Trophoblast cell (in vitro differentiated cells and primary cell): ENCODE measurements at regions not wholly inside any gene's neighbourhood (a gene's known extent, or its start where the extent isn't known, plus 50 kb on each side); places are given as distances from the start of the nearest gene placed in this dataset.

Experiments
- DNase-seq, 2 donors: peaks; one replicate each; pipeline ENCODE4 v3.0.0-alpha.2; 2016
- H2AFZ ChIP-seq: 2 replicates; pipeline ENCODE4 v1.6.1; 2013; ENCODE audit warnings: low read length, moderate library complexity, mild to moderate bottlenecking; ENCODE audit not compliant: insufficient read depth, poor library complexity
- H2AK5ac ChIP-seq: 2 replicates; pipeline ENCODE4 v1.6.1; 2013; ENCODE audit warnings: mild to moderate bottlenecking, low read length
- H2BK120ac ChIP-seq: 2 replicates; pipeline ENCODE4 v1.6.1; 2013; ENCODE audit warnings: low read length, mild to moderate bottlenecking, moderate library complexity; ENCODE audit not compliant: insufficient read depth, poor library complexity
- H2BK12ac ChIP-seq: 2 replicates; pipeline ENCODE4 v1.6.1; 2013; ENCODE audit warnings: mild to moderate bottlenecking, low read length, moderate library complexity
- H2BK5ac ChIP-seq: 2 replicates; pipeline ENCODE4 v1.6.1; 2013; ENCODE audit warnings: low read length, low read depth, moderate library complexity, mild to moderate bottlenecking; ENCODE audit not compliant: poor library complexity
- H3K14ac ChIP-seq: 2 replicates; pipeline ENCODE4 v1.6.1; 2013; ENCODE audit warnings: mild to moderate bottlenecking, low read length
- H3K18ac ChIP-seq: 2 replicates; pipeline ENCODE4 v1.6.1; 2013; ENCODE audit warnings: mild to moderate bottlenecking, low read length
- H3K23ac ChIP-seq: 2 replicates; pipeline ENCODE4 v1.6.1; 2013; ENCODE audit warnings: low read length
- H3K27ac ChIP-seq: 2 replicates; pipeline ENCODE4 v1.5.1; 2013; ENCODE audit warnings: low read depth, mild to moderate bottlenecking, inconsistent platforms, low read length, moderate library complexity
- H3K27me3 ChIP-seq: 2 replicates; pipeline ENCODE4 v1.6.1; 2013; ENCODE audit warnings: inconsistent platforms, mild to moderate bottlenecking, low read length, moderate library complexity; ENCODE audit not compliant: insufficient read depth
- H3K36me3 ChIP-seq, 2 experiments: 1 replicate in 1 of 2; 2 replicates in 1 of 2; pipeline ENCODE4 v1.6.1; 2013; ENCODE audit warnings: low read length in 2 of 2, mild to moderate bottlenecking in 2 of 2, moderate library complexity in 1 of 2; ENCODE audit not compliant: insufficient read depth in 2 of 2, control insufficient read depth in 1 of 2
- H3K4ac ChIP-seq: 2 replicates; pipeline ENCODE4 v1.6.1; 2013; ENCODE audit warnings: low read depth, mild to moderate bottlenecking, low read length, moderate library complexity
- H3K4me1 ChIP-seq, 2 experiments: 1 replicate in 1 of 2; 2 replicates in 1 of 2; pipeline ENCODE4 v1.6.1; 2013; ENCODE audit warnings: low read length in 2 of 2, mild to moderate bottlenecking in 2 of 2, moderate library complexity in 1 of 2; ENCODE audit not compliant: insufficient read depth in 2 of 2, control insufficient read depth in 1 of 2
- H3K4me2 ChIP-seq: 2 replicates; pipeline ENCODE4 v1.6.1; 2013; ENCODE audit warnings: inconsistent platforms, mild to moderate bottlenecking, low read length, moderate library complexity
- H3K4me3 ChIP-seq: 2 replicates; pipeline ENCODE4 v1.5.1; 2013; ENCODE audit warnings: mild to moderate bottlenecking, low read depth, low read length, inconsistent platforms
- H3K79me1 ChIP-seq: one replicate; pipeline ENCODE4 v1.6.1; 2013; ENCODE audit warnings: low read length
- H3K79me2 ChIP-seq: 2 replicates; pipeline ENCODE4 v1.6.1; 2013; ENCODE audit warnings: low read length, mild to moderate bottlenecking; ENCODE audit not compliant: control insufficient read depth, insufficient read depth, poor library complexity
- H3K9ac ChIP-seq: 2 replicates; pipeline ENCODE4 v1.6.1; 2013; ENCODE audit warnings: mild to moderate bottlenecking, low read length
- H3K9me3 ChIP-seq: 2 replicates; pipeline ENCODE4 v1.6.1; 2013; ENCODE audit warnings: low read depth, mild to moderate bottlenecking, control low read depth, inconsistent platforms, low read length; ENCODE audit not compliant: insufficient read depth
- H4K12ac ChIP-seq: 2 replicates; pipeline ENCODE4 v1.6.1; 2013; ENCODE audit warnings: low read depth, mild to moderate bottlenecking, low read length, moderate library complexity
- H4K8ac ChIP-seq: 2 replicates; pipeline ENCODE4 v1.6.1; 2013; ENCODE audit warnings: low read depth, mild to moderate bottlenecking, low read length, moderate library complexity
- H4K91ac ChIP-seq: one replicate; pipeline ENCODE4 v1.6.1; 2013; ENCODE audit warnings: low read depth, mild to moderate bottlenecking, low read length, moderate library complexity
- WGBS: extraction: QIAGEN DNeasy Blood & Tissue Kit; methylation state at CpG from one replicate; pipeline ENCODE4 v1.1.7; 2013; ENCODE audit warnings: missing lambda C conversion rate; ENCODE audit not compliant: insufficient read length, insufficient coverage; ENCODE audit errors: extremely low coverage; 5-methylcytosine and 5-hydroxymethylcytosine counted together

DNA sequence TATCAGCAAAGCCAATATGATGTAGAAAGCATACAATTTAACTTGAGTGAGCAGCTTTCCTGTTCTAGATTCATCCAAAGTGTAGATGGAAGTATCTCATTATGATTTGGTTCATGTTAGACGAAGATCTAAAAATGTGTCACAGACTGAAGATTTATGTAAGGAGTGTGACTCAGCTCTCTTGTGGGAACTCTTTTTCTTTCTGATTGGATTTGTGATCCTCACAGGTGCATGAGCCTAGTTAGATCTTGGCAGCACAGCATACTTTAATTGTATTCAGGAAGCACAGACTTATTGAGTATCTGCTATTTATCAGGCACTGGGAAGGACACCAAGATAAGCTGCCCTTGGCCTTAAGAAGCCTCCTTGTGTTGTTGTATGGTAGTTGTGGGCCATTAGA lies 147.1 kb downstream of the C11orf91 start:
- H3K4ac ChIP-seq: no peak overlapping the region
- H3K4me3 ChIP-seq: no peak overlapping the region
- no peak overlapping the region for H3K9ac ChIP-seq
- WGBS: no CpG with 5 or more reads among the region's 1 CpG
- H3K18ac ChIP-seq: no peak overlapping the region
- H2BK120ac ChIP-seq: no peak overlapping the region
- no peak overlapping the region for H2AK5ac ChIP-seq
- H2BK5ac ChIP-seq: no peak overlapping the region
- no peak overlapping the region for H4K91ac ChIP-seq
- H3K79me2 ChIP-seq: peaks cover 2% of the 10 kb centered on the region
- H3K27ac ChIP-seq: no peak overlapping the region
- H3K9me3 ChIP-seq: no peaks in the 10 kb centered on the region
- no peaks in the 10 kb centered on the region for H3K27me3 ChIP-seq
- H3K4me1 ChIP-seq: peaks cover 7% of the 10 kb centered on the region in 2 experiments
- no peak overlapping the region for H4K12ac ChIP-seq
- H2BK12ac ChIP-seq: no peak overlapping the region
- no peak overlapping the region for H2AFZ ChIP-seq
- no peak overlapping the region for H3K23ac ChIP-seq
- H3K79me1 ChIP-seq: peaks cover 10% of the 10 kb centered on the region
- no peak overlapping the region for H4K8ac ChIP-seq
- no peak for DNase-seq
- no peak overlapping the region for H3K14ac ChIP-seq
- no peaks in the 10 kb centered on the region for H3K36me3 ChIP-seq
- no peak overlapping the region for H3K4me2 ChIP-seq

DNA sequence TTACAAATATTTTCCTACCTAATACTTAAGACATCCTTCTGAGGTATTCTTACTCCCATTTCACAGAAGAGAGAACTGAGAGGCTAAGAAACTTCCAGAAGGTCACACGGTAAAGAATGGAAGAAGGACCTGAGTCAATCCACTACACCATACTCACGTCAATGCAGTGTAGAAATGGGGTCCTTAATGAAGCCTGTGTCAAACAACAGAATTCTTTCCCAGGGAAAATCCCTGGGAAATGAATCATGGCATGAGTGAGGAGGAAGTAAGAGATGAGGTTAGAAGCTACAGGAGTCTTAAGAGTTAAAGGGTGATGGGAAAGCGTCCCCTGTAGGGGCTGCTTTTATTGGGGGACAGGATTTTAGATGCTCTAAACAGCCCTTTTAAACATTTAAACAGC lies 147.9 kb downstream of the C11orf91 start:
- no peak overlapping the region for H3K4me3 ChIP-seq
- no peaks in the 10 kb centered on the region for H3K36me3 ChIP-seq
- H4K91ac ChIP-seq: no peak overlapping the region
- H3K9me3 ChIP-seq: no peaks in the 10 kb centered on the region
- peaks cover 2% of the 10 kb centered on the region for H3K79me2 ChIP-seq
- DNase-seq: no peak
- no peaks in the 10 kb centered on the region for H3K27me3 ChIP-seq
- no peak overlapping the region for H2AK5ac ChIP-seq
- no peak overlapping the region for H2BK120ac ChIP-seq
- no CpG with 5 or more reads among the region's 3 CpGs for WGBS
- no peak overlapping the region for H2AFZ ChIP-seq
- peaks cover 8% of the 10 kb centered on the region for H3K79me1 ChIP-seq
- H2BK5ac ChIP-seq: no peak overlapping the region
- H3K4ac ChIP-seq: no peak overlapping the region
- H3K4me1 ChIP-seq: peaks cover 6 to 7% of the 10 kb centered on the region in 2 experiments
- H3K9ac ChIP-seq: no peak overlapping the region
- no peak overlapping the region for H4K8ac ChIP-seq
- H3K14ac ChIP-seq: no peak overlapping the region
- no peak overlapping the region for H2BK12ac ChIP-seq
- no peak overlapping the region for H3K23ac ChIP-seq
- no peak overlapping the region for H3K4me2 ChIP-seq
- no peak overlapping the region for H3K27ac ChIP-seq
- H4K12ac ChIP-seq: no peak overlapping the region
- no peak overlapping the region for H3K18ac ChIP-seq

- Histone ChIP-seq H4K8ac (no peak overlapping the region), H3K4me3 (no peak overlapping the region), H3K27ac (no peak overlapping the region), H3K18ac (no peak overlapping the region), H2AK5ac (no peak overlapping the region), H3K9me3 (no peaks in the 10 kb centered on the region), H3K4me1 (no peaks in the 10 kb centered on the region), H3K14ac (no peak overlapping the region), H4K12ac (no peak overlapping the region), H3K23ac (no peak overlapping the region), H3K79me1 (peaks cover 2% of the 10 kb centered on the region), H3K79me2 (no peaks in the 10 kb centered on the region), H3K4me2 (no peak overlapping the region), H2BK120ac (no peak overlapping the region), H3K36me3 (no peaks in the 10 kb centered on the region), H2BK12ac (no peak overlapping the region), H3K27me3 (no peaks in the 10 kb centered on the region), H2BK5ac (no peak overlapping the region), H4K91ac (no peak overlapping the region), H3K4ac (no peak overlapping the region), H3K9ac (no peak overlapping the region), H2AFZ (no peak overlapping the region)
- no peak for DNase-seq
- WGBS: no CpG with 5 or more reads among the region's 3 CpGs
These were observed 149.6 kb downstream of the C11orf91 start for GRCh38 chr11:33551051-33551450.

GRCh38 chr11:33549483-33549882 lies 151.1 kb downstream of the C11orf91 start:
- Histone ChIP-seq H4K8ac (no peak overlapping the region), H3K18ac (no peak overlapping the region), H4K12ac (no peak overlapping the region), H2AK5ac (no peak overlapping the region), H3K27ac (no peak overlapping the region), H2BK5ac (no peak overlapping the region), H2AFZ (no peak overlapping the region), H3K79me2 (no peaks in the 10 kb centered on the region), H3K27me3 (no peaks in the 10 kb centered on the region), H2BK120ac (no peak overlapping the region), H3K14ac (no peak overlapping the region), H3K36me3 (no peaks in the 10 kb centered on the region), H3K9ac (no peak overlapping the region), H3K4ac (no peak overlapping the region), H4K91ac (no peak overlapping the region), H3K9me3 (no peaks in the 10 kb centered on the region), H2BK12ac (no peak overlapping the region), H3K4me3 (no peak overlapping the region), H3K23ac (no peak overlapping the region), H3K79me1 (peaks cover 2% of the 10 kb centered on the region), H3K4me2 (no peak overlapping the region), H3K4me1 (peaks cover 3 to 5% of the 10 kb centered on the region in 2 experiments)
- no CpG with 5 or more reads among the region's 6 CpGs for WGBS
- no peak for DNase-seq
